Suprapubic skin (tissue), 3 donors: ENCODE measurements at regions not wholly inside any gene's neighbourhood (a gene's known extent, or its start where the extent isn't known, plus 50 kb on each side); places are given as distances from the start of the nearest gene placed in this dataset.

Experiments used
- CTCF ChIP-seq, 2 donors: fragments of 200-600 bp in 1 of 2; fragments of 450-650 bp in 1 of 2; sonication (generic) in 1 of 2; IDR thresholded peaks; one replicate each; pipeline ENCODE4 v1.5.1; 2016 to 2019; ENCODE audit warnings: antibody characterized with exemption in 2 of 2, mild to moderate bottlenecking in 1 of 2, moderate library complexity in 1 of 2
- EP300 ChIP-seq: sonication (generic); formaldehyde crosslinking; IDR thresholded peaks from one replicate; pipeline ENCODE4 v1.6.1; 2017; ENCODE audit warnings: antibody characterized with exemption
- POLR2A ChIP-seq, 2 donors: fragments of 450-650 bp; IDR thresholded peaks; one replicate each; pipeline ENCODE4 v1.6.1; 2017; ENCODE audit warnings: antibody characterized with exemption in 2 of 2, mild to moderate bottlenecking in 2 of 2, moderate library complexity in 2 of 2

GRCh38 chr16:75913958-75914357, 187.7 kb upstream of the CPHXL start:
- no peak for TF ChIP-seq CTCF (IDR thresholded peaks at IDR 0.05)
- TF ChIP-seq POLR2A (IDR thresholded peaks at IDR 0.05): no peak
- no peak for TF ChIP-seq EP300
